ENCODE measurements at regions not wholly inside any gene's neighbourhood (a gene's known extent, or its start where the extent isn't known, plus 50 kb on each side); places are given as distances from the start of the nearest gene placed in this dataset.
A peak's percentile ranks its signal among the peaks of the same experiment; 100 is the strongest.

GRCh38 chr20:7085467-7085866, 318.0 kb downstream of the BMP2 start:
- DNase-seq (ENCODE audit: extremely low spot score): peak; percentile 16
- TF ChIP-seq ARNT (IDR thresholded peaks at IDR 0.05): no peak
- TF ChIP-seq FOXM1 (IDR thresholded peaks at IDR 0.05; ENCODE audit: borderline replicate concordance): no peak
- no peak for TF ChIP-seq SP1 (IDR thresholded peaks at IDR 0.05)
- no peak for TF ChIP-seq ELF4 (IDR thresholded peaks at IDR 0.05)
- no peak for TF ChIP-seq SUZ12 (IDR thresholded peaks at IDR 0.05)
- no peak for TF ChIP-seq CTBP1 (IDR thresholded peaks at IDR 0.05; ENCODE audit: borderline replicate concordance)
- TF ChIP-seq L3MBTL2 (conservative IDR thresholded peaks at IDR 0.05): no peak
- no peak for TF ChIP-seq BHLHE40 (IDR thresholded peaks at IDR 0.05; ENCODE audit: borderline replicate concordance)
- no peak for TF ChIP-seq HDGF (IDR thresholded peaks at IDR 0.05; ENCODE audit: borderline replicate concordance)
- TF ChIP-seq NFRKB (IDR thresholded peaks at IDR 0.05): no peak
- TF ChIP-seq ZNF384 (IDR thresholded peaks at IDR 0.05): no peak
- no peak for TF ChIP-seq LEF1 (IDR thresholded peaks at IDR 0.05; ENCODE audit: borderline replicate concordance)
- no peak for TF ChIP-seq FOXK2 (IDR thresholded peaks at IDR 0.05)
- TF ChIP-seq TARDBP (IDR thresholded peaks at IDR 0.05): no peak
- no peak for TF ChIP-seq PKNOX1 (IDR thresholded peaks at IDR 0.05)
- TF ChIP-seq FOXA1 (IDR thresholded peaks at IDR 0.05): no peak
- CTCF ChIA-PET: no interaction called here
- POLR2A ChIA-PET: no interaction called here

GRCh38 chr20:7087803-7088202, 320.3 kb downstream of the BMP2 start:
- TF ChIP-seq CTBP1 (IDR thresholded peaks at IDR 0.05; ENCODE audit: borderline replicate concordance) (no peak), ZNF384 (IDR thresholded peaks at IDR 0.05) (no peak), PKNOX1 (IDR thresholded peaks at IDR 0.05) (no peak), ELF4 (IDR thresholded peaks at IDR 0.05) (no peak), FOXK2 (IDR thresholded peaks at IDR 0.05) (no peak), SUZ12 (IDR thresholded peaks at IDR 0.05) (no peak), NFRKB (IDR thresholded peaks at IDR 0.05) (no peak), HDGF (IDR thresholded peaks at IDR 0.05; ENCODE audit: borderline replicate concordance) (no peak), FOXM1 (IDR thresholded peaks at IDR 0.05; ENCODE audit: borderline replicate concordance) (no peak), L3MBTL2 (conservative IDR thresholded peaks at IDR 0.05) (no peak), LEF1 (IDR thresholded peaks at IDR 0.05; ENCODE audit: borderline replicate concordance) (no peak), SP1 (IDR thresholded peaks at IDR 0.05) (no peak), ARNT (IDR thresholded peaks at IDR 0.05) (no peak), TARDBP (IDR thresholded peaks at IDR 0.05) (no peak)
- ChIA-PET CTCF (no interaction called here), POLR2A (no interaction called here)
- no peak for DNase-seq (ENCODE audit: extremely low spot score)

GRCh38 chr20:7090001-7090400, 322.5 kb downstream of the BMP2 start:
- no peak for DNase-seq (ENCODE audit: extremely low spot score)
- POLR2A ChIA-PET: no interaction called here
- CTCF ChIA-PET: no interaction called here
- TF ChIP-seq CTBP1 (IDR thresholded peaks at IDR 0.05; ENCODE audit: borderline replicate concordance) (no peak), PKNOX1 (IDR thresholded peaks at IDR 0.05) (no peak), TARDBP (IDR thresholded peaks at IDR 0.05) (no peak), SP1 (IDR thresholded peaks at IDR 0.05) (no peak), ARNT (IDR thresholded peaks at IDR 0.05) (no peak), LEF1 (IDR thresholded peaks at IDR 0.05; ENCODE audit: borderline replicate concordance) (no peak)

GRCh38 chr20:7090811-7091210, 323.3 kb downstream of the BMP2 start:
- DNase-seq (ENCODE audit: extremely low spot score): no peak
- ChIA-PET CTCF (no interaction called here), POLR2A (no interaction called here)
- TF ChIP-seq ARNT (IDR thresholded peaks at IDR 0.05) (no peak), FOXK2 (IDR thresholded peaks at IDR 0.05) (no peak), SUZ12 (IDR thresholded peaks at IDR 0.05) (no peak), FOXA1 (IDR thresholded peaks at IDR 0.05) (no peak), ZNF384 (IDR thresholded peaks at IDR 0.05) (no peak), ELF4 (IDR thresholded peaks at IDR 0.05) (no peak), TARDBP (IDR thresholded peaks at IDR 0.05) (no peak), L3MBTL2 (conservative IDR thresholded peaks at IDR 0.05) (no peak), FOXM1 (IDR thresholded peaks at IDR 0.05; ENCODE audit: borderline replicate concordance) (no peak), PKNOX1 (IDR thresholded peaks at IDR 0.05) (no peak), HDGF (IDR thresholded peaks at IDR 0.05; ENCODE audit: borderline replicate concordance) (no peak), LEF1 (IDR thresholded peaks at IDR 0.05; ENCODE audit: borderline replicate concordance) (no peak), SP1 (IDR thresholded peaks at IDR 0.05) (no peak), CTBP1 (IDR thresholded peaks at IDR 0.05; ENCODE audit: borderline replicate concordance) (no peak), BHLHE40 (IDR thresholded peaks at IDR 0.05; ENCODE audit: borderline replicate concordance) (no peak)

- POLR2A ChIA-PET: no interaction called here
- DNase-seq (ENCODE audit: extremely low spot score): no peak
- TF ChIP-seq FOXA1 (IDR thresholded peaks at IDR 0.05) (no peak), ARNT (IDR thresholded peaks at IDR 0.05) (no peak), HDGF (IDR thresholded peaks at IDR 0.05; ENCODE audit: borderline replicate concordance) (no peak), FOXM1 (IDR thresholded peaks at IDR 0.05; ENCODE audit: borderline replicate concordance) (no peak), FOXK2 (IDR thresholded peaks at IDR 0.05) (no peak), PKNOX1 (IDR thresholded peaks at IDR 0.05) (no peak), TARDBP (IDR thresholded peaks at IDR 0.05) (no peak), L3MBTL2 (conservative IDR thresholded peaks at IDR 0.05) (no peak)
- CTCF ChIA-PET: no interaction called here
These were observed 324.2 kb downstream of the BMP2 start for GRCh38 chr20:7091655-7092054.
